ENCODE measurements at regions not wholly inside any gene's neighbourhood (a gene's known extent, or its start where the extent isn't known, plus 50 kb on each side); places are given as distances from the start of the nearest gene placed in this dataset.

GRCh38 chr4:13162886-13163285, 321.3 kb downstream of the RAB28 start:
- TF ChIP-seq CTCF (IDR thresholded peaks at IDR 0.05; ENCODE audit: low read depth, low read length), result no peak
- TF ChIP-seq EZH2phosphoT487 (IDR thresholded peaks at IDR 0.05; ENCODE audit: low read depth), result no peak
